GM18909 (cell line): ENCODE measurements at regions not wholly inside any gene's neighbourhood (a gene's known extent, or its start where the extent isn't known, plus 50 kb on each side); places are given as distances from the start of the nearest gene placed in this dataset.

ENCODE experiments used
- ATAC-seq: cut with Tn5 transposase; IDR thresholded peaks from one replicate; pipeline ENCODE4 v1.9.1; 2021; ENCODE audit warnings: mild to moderate bottlenecking; ENCODE audit not compliant: unreplicated experiment, poor library complexity

- ATAC-seq, result no peak
Measured at GRCh38 chr6:67640484-67640883, 994.6 kb upstream of the ADGRB3 start.

DNA sequence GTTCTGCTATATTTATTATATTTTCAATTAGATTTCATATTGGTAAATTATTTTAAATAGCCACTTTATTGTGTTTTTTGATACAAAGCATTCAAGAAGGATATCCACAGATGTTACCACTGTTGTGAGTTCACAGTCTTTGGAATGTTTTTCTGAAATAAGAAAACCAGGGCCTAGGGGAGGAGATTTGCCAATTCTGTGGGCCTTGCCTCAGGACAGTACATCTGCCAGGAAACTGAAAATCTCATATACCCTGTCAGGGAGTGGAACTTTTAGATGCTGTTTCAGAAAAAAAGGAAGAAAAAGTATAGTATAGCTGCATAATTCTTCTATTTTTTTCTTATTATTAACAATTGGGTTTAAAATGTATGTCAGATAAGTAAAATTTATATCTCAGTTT is 995.9 kb upstream of the ADGRB3 start:
- no peak for ATAC-seq

DNA sequence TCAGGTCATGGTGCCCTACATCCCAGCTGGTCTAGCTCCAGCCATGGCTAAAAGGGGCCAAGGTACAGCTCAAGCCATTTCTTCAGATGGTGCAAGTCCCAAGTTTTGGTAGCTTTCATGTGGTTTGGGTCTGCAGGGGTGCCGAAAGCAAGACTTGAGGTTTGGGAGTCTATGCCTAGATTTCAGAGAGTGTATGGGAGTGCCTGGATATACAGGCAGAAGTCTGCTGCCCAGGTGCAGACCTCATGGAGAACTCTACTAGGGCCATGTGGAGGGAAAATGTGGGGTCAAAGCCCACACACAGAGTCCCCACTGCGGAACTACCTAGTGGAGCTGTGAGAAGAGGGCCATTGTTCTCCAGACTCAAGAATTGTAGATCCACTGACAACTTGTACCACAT is 1000.9 kb upstream of the ADGRB3 start:
- no peak for ATAC-seq

DNA sequence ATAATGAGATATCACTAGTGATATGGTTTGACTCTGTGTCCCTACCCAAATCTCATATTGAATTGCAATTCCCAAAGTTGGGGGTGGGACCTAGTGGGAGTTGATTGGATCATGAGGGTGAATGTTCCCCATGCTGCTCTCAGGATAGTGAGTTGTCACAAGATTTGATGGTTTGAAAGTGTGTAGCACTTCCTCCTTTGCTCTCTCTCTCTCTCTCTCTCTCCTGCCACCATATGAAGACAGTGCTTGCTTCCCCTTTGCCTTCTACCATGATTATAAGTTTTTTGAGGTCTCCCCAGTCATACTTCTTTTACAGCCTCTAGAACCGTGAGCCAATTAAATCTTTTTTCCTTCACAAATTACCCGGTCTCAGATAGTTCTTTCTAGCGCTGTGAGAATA is 1002.0 kb upstream of the ADGRB3 start:
- no peak for ATAC-seq

- ATAC-seq, result no peak
Measured at GRCh38 chr6:67630146-67630545, 1004.9 kb upstream of the ADGRB3 start.

DNA sequence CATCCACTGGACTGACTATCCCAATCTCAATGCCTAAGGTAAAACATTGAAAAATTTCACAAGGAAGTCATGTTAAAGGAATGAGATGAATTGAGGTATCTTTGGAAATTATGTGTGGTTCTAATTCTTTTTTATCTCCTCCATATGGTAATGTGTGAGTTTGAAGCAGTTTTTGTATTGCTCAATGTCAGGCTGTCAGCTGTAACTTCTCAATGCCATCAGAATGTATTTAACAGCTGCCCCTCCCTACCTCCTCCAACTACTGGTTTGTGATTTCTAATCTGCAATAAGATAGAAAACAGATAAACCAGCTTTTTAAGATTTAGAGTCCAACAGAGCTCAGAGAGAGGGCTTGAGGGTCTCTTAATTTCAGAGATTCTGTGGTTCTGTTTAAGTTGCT is 1005.8 kb upstream of the ADGRB3 start:
- no peak for ATAC-seq

- no peak for ATAC-seq
Measured at GRCh38 chr6:67615796-67616195, 1019.3 kb upstream of the ADGRB3 start.

DNA sequence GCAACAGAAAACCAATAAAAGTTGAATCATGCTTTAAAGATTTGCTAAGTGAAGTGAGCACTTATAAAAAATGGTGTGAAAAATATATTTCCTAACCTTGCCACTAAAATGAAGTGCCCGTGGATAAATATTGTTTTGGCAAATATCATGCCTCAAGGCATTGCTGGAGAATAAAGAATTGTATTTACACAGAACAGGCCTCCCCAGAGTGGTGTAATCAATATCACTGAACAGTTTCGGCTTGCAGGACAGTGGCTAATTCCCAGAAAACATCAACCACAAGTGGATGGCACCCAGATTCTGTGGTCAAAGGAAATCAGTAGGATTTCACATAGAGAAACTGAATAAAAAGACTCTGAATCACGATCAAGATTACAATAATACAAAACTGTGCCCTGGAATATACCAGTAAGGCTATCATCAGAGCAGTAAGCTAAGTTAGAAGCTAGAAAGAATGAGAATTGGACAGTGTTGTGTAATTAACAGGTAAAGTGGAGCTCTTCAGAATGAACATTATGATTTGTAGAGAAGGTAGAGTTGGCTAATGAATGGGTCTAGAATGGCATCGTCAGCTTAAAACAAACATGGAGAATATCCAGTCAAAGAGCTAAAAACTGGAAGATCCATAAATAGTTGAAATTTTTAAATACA is 1026.9 kb upstream of the ADGRB3 start:
- no peak for ATAC-seq

- ATAC-seq, result no peak
Measured at GRCh38 chr6:67606906-67607828, 1027.9 kb upstream of the ADGRB3 start.

GRCh38 chr6:67594366-67594765 is 1040.7 kb upstream of the ADGRB3 start:
- no peak for ATAC-seq

DNA sequence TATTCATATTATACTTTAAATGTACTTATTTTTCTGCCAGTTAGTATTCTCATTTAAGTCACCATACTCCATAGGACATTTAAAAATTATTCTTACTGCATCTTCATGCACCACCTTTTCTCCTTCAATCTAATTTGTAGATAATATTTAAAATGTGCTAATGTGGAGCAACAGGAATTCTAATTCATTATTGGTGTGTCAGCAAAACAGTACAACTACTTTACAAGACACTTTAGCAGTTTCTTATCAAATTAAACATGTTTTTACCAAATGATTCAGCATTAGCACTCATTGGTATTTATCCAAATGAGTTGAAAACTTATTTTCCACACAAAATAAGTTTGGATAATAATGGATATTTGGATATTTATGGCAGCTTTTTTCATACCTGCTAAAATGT is 1041.8 kb upstream of the ADGRB3 start:
- ATAC-seq, result no peak

DNA sequence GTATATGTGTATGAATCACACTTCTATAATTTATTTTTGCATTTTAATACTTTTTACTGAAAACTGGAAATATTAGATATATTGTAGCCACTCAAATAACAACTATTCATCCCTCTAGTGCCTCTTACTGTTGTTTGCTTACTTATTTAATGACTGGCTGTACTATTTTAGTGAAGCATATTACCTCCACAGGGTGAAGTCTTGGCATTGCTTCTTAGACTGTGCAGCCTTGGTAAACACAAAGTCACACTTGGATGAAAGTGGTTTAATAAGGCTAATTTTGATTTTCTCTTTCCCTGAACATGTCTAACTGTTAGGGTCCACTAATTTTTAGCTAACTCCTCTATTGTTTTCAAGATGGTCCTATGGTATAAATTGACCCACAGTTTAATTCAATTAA is 1043.2 kb upstream of the ADGRB3 start:
- ATAC-seq, result no peak

DNA sequence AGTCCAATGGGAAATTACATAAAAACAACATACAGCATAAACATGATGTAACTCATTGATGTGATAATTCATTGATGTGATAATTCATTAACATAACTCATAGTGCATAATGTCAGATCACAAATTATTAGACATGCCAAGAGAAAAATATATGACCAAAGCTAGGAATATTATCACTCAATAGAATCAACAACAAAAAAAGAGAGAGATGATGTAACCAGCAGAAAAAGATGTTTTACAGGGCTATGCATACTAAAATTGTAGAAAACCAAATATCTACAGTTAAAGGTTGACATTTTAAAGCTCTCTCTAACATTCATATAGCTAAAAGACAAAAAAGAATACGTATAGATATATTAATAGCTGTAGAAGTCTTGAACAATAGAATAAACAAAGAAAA is 1067.2 kb upstream of the ADGRB3 start:
- no peak for ATAC-seq

DNA sequence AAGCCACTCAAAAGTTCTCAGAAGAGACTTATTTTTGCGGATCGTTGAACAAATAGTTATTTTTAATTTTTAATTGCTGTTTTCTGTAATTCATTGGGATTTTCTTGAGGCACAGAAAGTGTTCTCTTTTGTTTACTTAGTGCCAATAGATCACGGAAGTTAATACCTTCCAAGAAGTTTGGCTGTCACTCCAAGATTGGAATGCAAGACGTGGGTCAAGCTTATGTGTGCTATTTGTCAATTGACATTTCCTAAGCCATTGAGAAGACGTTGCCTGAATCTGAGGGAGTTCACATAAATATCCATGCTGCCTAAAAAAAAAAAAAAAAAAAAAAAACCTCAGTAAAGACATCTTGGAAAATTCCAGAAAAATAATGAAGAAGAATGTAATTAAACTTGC is 1071.4 kb upstream of the ADGRB3 start:
- no peak for ATAC-seq

GRCh38 chr6:67560068-67560467 is 1075.0 kb upstream of the ADGRB3 start:
- ATAC-seq, result no peak

DNA sequence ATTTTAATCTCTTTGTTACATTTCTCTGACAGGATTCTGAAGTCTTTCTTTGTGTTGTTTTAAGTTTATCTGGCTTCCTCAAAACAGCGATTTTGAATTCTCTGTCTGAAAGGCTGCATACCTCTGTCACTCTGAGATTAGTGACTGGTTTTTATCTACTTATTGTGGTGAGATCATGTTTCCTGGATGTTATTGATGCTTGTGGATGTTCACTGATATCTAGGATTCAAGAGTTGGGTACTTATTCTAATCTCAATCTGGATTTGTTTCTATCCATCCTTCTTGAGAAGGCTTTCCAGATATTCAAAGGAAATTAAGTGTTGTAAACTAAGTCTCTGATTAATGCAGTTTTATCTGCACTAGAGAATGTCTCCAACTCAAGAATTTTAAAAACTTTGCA is 1076.1 kb upstream of the ADGRB3 start:
- no peak for ATAC-seq

- ATAC-seq, result no peak
Measured at GRCh38 chr6:67544851-67545452, 1090.1 kb upstream of the ADGRB3 start.

DNA sequence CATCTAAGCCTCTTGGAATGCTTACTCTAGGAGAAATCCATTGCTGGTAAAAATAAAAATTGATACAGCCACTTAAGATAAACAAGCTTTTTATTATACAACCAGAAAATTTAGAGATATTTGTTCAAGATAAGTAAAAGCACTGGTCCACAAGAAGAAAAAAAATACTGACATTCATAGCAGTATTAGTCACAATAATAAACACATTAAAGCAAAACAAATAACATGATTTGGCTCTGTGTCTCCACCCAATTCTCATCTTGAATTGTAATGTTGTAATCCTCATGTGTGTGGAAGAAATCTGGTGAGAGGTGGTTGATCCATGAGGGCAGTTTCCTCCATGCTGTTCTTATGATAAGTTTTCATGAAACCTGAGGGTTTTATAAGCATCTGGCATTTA is 1093.5 kb upstream of the ADGRB3 start:
- no peak for ATAC-seq

DNA sequence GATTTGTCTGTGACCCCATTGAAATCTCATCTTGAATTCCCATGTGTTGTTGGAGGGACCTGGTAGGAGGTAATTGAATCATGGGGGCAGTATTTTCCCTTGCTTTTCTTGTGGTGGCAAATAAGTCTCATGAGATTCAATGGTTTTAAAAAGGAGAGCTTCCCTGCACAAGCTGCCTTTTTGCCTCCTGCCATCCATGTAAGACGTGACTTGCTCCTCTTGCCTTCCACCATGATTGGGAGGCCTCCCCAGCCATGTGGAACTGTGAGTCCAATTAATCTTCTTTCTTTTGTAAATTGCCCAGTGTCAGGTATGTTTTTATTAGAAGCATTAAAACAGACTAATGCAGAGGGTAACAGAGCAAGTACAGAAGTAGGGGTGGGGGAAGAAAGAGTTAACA is 1097.0 kb upstream of the ADGRB3 start:
- no peak for ATAC-seq

DNA sequence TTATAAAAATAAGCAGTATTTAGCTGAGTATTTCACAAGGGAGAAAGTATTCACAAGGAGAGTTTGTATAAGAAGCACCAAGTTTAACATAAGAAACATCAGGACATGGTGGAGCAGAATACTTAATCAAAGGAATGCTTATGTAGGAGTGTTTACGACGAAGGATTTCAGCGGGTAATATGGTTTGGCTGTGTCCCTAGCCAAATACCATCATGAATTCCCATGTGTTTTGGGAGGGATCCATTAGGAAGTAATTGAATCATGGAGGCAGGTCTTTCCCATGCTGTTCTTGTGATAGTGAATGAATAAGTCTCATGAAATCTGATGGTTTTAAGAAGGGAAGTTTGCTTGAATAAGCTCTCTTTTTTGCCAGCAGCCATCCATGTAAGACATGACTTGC is 1099.1 kb upstream of the ADGRB3 start:
- no peak for ATAC-seq

DNA sequence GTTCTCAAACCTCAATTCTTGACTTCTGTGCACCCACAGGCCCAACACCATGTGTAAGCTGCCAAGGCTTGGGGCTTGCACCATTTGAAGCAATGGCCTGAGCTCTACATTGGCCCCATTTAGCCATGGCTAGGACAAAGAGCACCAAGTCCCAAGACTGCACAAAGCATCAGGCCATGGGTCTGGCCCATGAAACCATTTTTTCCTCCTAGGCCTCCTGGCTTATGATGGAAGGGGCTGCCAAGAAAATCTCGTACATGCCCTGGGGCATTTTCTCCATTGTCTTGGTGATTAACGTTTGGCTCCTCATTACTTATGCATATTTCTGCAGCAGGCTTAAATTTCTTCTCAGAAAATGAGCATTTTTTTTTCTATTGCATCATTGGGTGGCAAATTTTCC is 1128.7 kb upstream of the ADGRB3 start:
- ATAC-seq, result no peak
